Breast epithelium (tissue), 4 donors: ENCODE measurements at regions not wholly inside any gene's neighbourhood (a gene's known extent, or its start where the extent isn't known, plus 50 kb on each side); places are given as distances from the start of the nearest gene placed in this dataset.

Source experiments
- DNase-seq, 2 donors: peaks; one replicate each; pipeline ENCODE4 v3.0.0-alpha.2; 2019; ENCODE audit warnings: low spot score in 2 of 2
- H3K27ac ChIP-seq, 2 donors: fragments of 200-600 bp; sonication (generic) in 1 of 2; one replicate each; pipeline ENCODE4 v1.5.1; 2016 to 2019; ENCODE audit warnings: mild to moderate bottlenecking in 1 of 2
- H3K27me3 ChIP-seq, 2 donors: fragments of 200-600 bp; sonication (generic) in 1 of 2; one replicate each; pipeline versions ENCODE4 v1.5.1 to v1.6.0; 2017 to 2019; ENCODE audit warnings: control low read depth in 1 of 2, mild to moderate bottlenecking in 1 of 2
- H3K36me3 ChIP-seq: fragments of 200-600 bp; one replicate; pipeline ENCODE4 v1.5.1; 2019
- H3K4me1 ChIP-seq, 2 donors: fragments of 200-600 bp; sonication (generic); one replicate each; pipeline ENCODE4 v1.5.1; 2016 to 2019; ENCODE audit warnings: control low read depth in 1 of 2
- H3K4me3 ChIP-seq, 3 donors: fragments of 200-600 bp; sonication (generic); 1 replicate in 2 of 3; 2 replicates in 1 of 3; pipeline ENCODE4 v1.5.1; 2016 to 2019; ENCODE audit warnings: mild to moderate bottlenecking in 3 of 3, moderate library complexity in 2 of 3
- H3K9me3 ChIP-seq, 2 donors: fragments of 200-600 bp; sonication (generic) in 1 of 2; one replicate each; pipeline ENCODE4 v1.5.1; 2016 to 2019; ENCODE audit warnings: control low read depth in 1 of 2
- POLR2A ChIP-seq: fragments of 450-650 bp; IDR thresholded peaks from one replicate; pipeline ENCODE4 v1.6.1; 2016; ENCODE audit warnings: antibody characterized with exemption, mild to moderate bottlenecking, moderate library complexity
- POLR2AphosphoS5 ChIP-seq, 3 donors: sonication (generic); formaldehyde crosslinking; IDR thresholded peaks; one replicate each; pipeline ENCODE4 v1.6.1; 2017; ENCODE audit warnings: antibody characterized with exemption in 3 of 3
- intact Hi-C: fragments of 100-400 bp; cut with DNase I; formaldehyde crosslinking; loops from one replicate; pipeline ENCODE4 v1.15.1; 2023; ENCODE audit warnings: low total_unique reads
- TF ChIP-seq, protein P1 (sequence below), 3 donors: fragments of 450-650 bp; IDR thresholded peaks; one replicate each; pipeline ENCODE4 v1.5.1; 2016 to 2017; ENCODE audit warnings: antibody characterized with exemption in 3 of 3, mild to moderate bottlenecking in 3 of 3, moderate library complexity in 3 of 3

GRCh38 chr13:70390064-70390463 lies 281.8 kb upstream of the KLHL1 start:
- no peaks in the 10 kb centered on the region for H3K36me3 ChIP-seq
- no peak overlapping the region for H3K4me3 ChIP-seq
- H3K27ac ChIP-seq, result no peak overlapping the region
- no peaks in the 10 kb centered on the region for H3K27me3 ChIP-seq
- intact Hi-C loops, result no loop called here
- no peak for DNase-seq
- H3K4me1 ChIP-seq, result no peaks in the 10 kb centered on the region
- no peaks in the 10 kb centered on the region for H3K9me3 ChIP-seq
- TF ChIP-seq POLR2AphosphoS5 (IDR thresholded peaks at IDR 0.05), result no peak
- TF ChIP-seq, protein P1, sequence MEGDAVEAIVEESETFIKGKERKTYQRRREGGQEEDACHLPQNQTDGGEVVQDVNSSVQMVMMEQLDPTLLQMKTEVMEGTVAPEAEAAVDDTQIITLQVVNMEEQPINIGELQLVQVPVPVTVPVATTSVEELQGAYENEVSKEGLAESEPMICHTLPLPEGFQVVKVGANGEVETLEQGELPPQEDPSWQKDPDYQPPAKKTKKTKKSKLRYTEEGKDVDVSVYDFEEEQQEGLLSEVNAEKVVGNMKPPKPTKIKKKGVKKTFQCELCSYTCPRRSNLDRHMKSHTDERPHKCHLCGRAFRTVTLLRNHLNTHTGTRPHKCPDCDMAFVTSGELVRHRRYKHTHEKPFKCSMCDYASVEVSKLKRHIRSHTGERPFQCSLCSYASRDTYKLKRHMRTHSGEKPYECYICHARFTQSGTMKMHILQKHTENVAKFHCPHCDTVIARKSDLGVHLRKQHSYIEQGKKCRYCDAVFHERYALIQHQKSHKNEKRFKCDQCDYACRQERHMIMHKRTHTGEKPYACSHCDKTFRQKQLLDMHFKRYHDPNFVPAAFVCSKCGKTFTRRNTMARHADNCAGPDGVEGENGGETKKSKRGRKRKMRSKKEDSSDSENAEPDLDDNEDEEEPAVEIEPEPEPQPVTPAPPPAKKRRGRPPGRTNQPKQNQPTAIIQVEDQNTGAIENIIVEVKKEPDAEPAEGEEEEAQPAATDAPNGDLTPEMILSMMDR (IDR thresholded peaks at IDR 0.05), result no peak
- no peak for TF ChIP-seq POLR2A

DNA sequence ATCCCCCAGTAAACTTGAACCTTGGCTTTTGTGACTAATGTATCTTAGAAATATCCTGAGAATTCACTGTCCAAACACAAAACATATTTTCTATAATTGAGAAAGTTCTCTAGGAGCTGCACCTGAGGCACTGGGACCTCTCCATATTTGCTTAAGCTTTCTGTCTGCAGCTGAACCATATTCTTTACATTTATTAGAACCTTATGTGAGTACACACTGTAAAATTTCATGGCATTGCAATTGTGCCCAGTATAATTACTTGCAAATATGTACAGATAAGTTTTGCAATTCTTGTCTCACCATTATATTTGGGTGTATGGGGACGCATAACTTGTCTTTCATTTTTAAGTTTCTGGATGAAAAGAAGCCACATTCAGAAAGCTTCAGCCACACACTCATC lies 280.7 kb upstream of the KLHL1 start:
- TF ChIP-seq POLR2AphosphoS5 (IDR thresholded peaks at IDR 0.05), result no peak
- no peak for TF ChIP-seq POLR2A
- TF ChIP-seq, protein P1 (IDR thresholded peaks at IDR 0.05), result no peak
- intact Hi-C loops, result no loop called here
- H3K4me3 ChIP-seq, result no peak overlapping the region
- no peaks in the 10 kb centered on the region for H3K36me3 ChIP-seq
- H3K27me3 ChIP-seq, result no peaks in the 10 kb centered on the region
- H3K4me1 ChIP-seq, result no peaks in the 10 kb centered on the region
- no peaks in the 10 kb centered on the region for H3K9me3 ChIP-seq
- H3K27ac ChIP-seq, result no peak overlapping the region
- no peak for DNase-seq

GRCh38 chr13:70386919-70387318 lies 278.7 kb upstream of the KLHL1 start:
- no peak for DNase-seq
- H3K4me3 ChIP-seq, result no peak overlapping the region
- TF ChIP-seq POLR2A (no peak), POLR2AphosphoS5 (IDR thresholded peaks at IDR 0.05) (no peak)
- TF ChIP-seq, protein P1 (IDR thresholded peaks at IDR 0.05), result no peak
- no peak overlapping the region for H3K27ac ChIP-seq
- no peaks in the 10 kb centered on the region for H3K36me3 ChIP-seq
- no peaks in the 10 kb centered on the region for H3K4me1 ChIP-seq
- no peaks in the 10 kb centered on the region for H3K27me3 ChIP-seq
- no peaks in the 10 kb centered on the region for H3K9me3 ChIP-seq
- intact Hi-C loops, result no loop called here

GRCh38 chr13:70385852-70386251 lies 277.6 kb upstream of the KLHL1 start:
- Histone ChIP-seq H3K4me1 (no peaks in the 10 kb centered on the region), H3K9me3 (no peaks in the 10 kb centered on the region), H3K4me3 (no peak overlapping the region), H3K36me3 (no peaks in the 10 kb centered on the region), H3K27me3 (no peaks in the 10 kb centered on the region), H3K27ac (no peak overlapping the region)
- intact Hi-C loops, result no loop called here
- TF ChIP-seq, protein P1 (IDR thresholded peaks at IDR 0.05), result no peak
- no peak for TF ChIP-seq POLR2AphosphoS5 (IDR thresholded peaks at IDR 0.05)
- TF ChIP-seq POLR2A, result no peak
- DNase-seq, result no peak

GRCh38 chr13:70384156-70384555 lies 275.9 kb upstream of the KLHL1 start:
- intact Hi-C loops, result no loop called here
- no peak overlapping the region for H3K27ac ChIP-seq
- DNase-seq, result no peak
- H3K27me3 ChIP-seq, result no peaks in the 10 kb centered on the region
- TF ChIP-seq POLR2A (no peak), POLR2AphosphoS5 (IDR thresholded peaks at IDR 0.05) (no peak)
- TF ChIP-seq, protein P1 (IDR thresholded peaks at IDR 0.05), result no peak
- no peaks in the 10 kb centered on the region for H3K4me1 ChIP-seq
- no peaks in the 10 kb centered on the region for H3K9me3 ChIP-seq
- H3K4me3 ChIP-seq, result no peak overlapping the region
- no peaks in the 10 kb centered on the region for H3K36me3 ChIP-seq
